ENCODE measurements at regions not wholly inside any gene's neighbourhood (a gene's known extent, or its start where the extent isn't known, plus 50 kb on each side); places are given as distances from the start of the nearest gene placed in this dataset.

GRCh38 chr19:28449803-28450202 is 763.1 kb downstream of the UQCRFS1 start:
- CTCF ChIA-PET, result no interaction called here

DNA sequence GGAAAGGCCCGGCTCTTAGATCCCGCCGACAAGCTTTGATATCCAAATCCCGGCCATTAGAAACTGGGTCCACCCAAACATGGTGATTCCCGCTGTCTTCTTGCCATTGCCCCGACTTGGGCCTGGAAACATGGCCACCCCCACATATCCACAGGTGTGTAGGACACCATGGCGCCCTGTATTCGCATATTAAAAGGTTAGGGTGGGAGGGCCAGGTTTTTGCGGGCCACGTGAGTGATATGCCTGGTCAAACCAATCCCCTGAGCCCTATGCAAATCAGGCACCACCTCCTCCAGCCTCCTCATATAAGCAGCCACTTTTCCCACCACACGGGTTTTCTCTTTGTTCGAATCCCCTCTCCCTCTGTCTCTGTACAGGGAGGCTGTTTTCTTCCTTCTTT is 766.4 kb downstream of the UQCRFS1 start:
- no TSS peak for BruUV-seq (replicated peaks)
- no peak overlapping the region for H3K27ac ChIP-seq (ENCODE audit: low read depth, low read length, poor library complexity, severe bottlenecking)
- CTCF ChIA-PET, result no interaction called here
- DNase-seq (ENCODE audit: low spot score), result no peak
- TF ChIP-seq EZH2 (IDR thresholded peaks at IDR 0.05; ENCODE audit: borderline replicate concordance, low read depth, low read length, poor library complexity, severe bottlenecking), result no peak
- TF ChIP-seq, protein P1, sequence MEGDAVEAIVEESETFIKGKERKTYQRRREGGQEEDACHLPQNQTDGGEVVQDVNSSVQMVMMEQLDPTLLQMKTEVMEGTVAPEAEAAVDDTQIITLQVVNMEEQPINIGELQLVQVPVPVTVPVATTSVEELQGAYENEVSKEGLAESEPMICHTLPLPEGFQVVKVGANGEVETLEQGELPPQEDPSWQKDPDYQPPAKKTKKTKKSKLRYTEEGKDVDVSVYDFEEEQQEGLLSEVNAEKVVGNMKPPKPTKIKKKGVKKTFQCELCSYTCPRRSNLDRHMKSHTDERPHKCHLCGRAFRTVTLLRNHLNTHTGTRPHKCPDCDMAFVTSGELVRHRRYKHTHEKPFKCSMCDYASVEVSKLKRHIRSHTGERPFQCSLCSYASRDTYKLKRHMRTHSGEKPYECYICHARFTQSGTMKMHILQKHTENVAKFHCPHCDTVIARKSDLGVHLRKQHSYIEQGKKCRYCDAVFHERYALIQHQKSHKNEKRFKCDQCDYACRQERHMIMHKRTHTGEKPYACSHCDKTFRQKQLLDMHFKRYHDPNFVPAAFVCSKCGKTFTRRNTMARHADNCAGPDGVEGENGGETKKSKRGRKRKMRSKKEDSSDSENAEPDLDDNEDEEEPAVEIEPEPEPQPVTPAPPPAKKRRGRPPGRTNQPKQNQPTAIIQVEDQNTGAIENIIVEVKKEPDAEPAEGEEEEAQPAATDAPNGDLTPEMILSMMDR (conservative IDR thresholded peaks at IDR 0.05; ENCODE audit: low read depth, low read length), result no peak
- no peak overlapping the region for H3K4me3 ChIP-seq (ENCODE audit: low read depth, low read length, poor library complexity, severe bottlenecking)
- intact Hi-C loops (cut with micrococcal nuclease; ENCODE audit: unreplicated experiment), result no loop called here
- POLR2A ChIA-PET (ENCODE audit: low non-redundant PET), result no interaction called here
- no peaks in the 10 kb centered on the region for H3K4me1 ChIP-seq (ENCODE audit: insufficient read depth, low read length, poor library complexity, severe bottlenecking)
- H3K9me3 ChIP-seq (ENCODE audit: low read depth, low read length, poor library complexity, severe bottlenecking), result peaks cover 17% of the 10 kb centered on the region
- no peaks in the 10 kb centered on the region for H3K27me3 ChIP-seq (replicated peaks; ENCODE audit: insufficient read depth, low read depth, low read length, poor library complexity)
- H3K36me3 ChIP-seq (ENCODE audit: insufficient read depth, low read length, poor library complexity, severe bottlenecking), result no peaks in the 10 kb centered on the region

More at GRCh38 chr19:28449803-28450202, 763.1 kb downstream of the UQCRFS1 start:
- no peak for TF ChIP-seq EZH2 (IDR thresholded peaks at IDR 0.05; ENCODE audit: borderline replicate concordance, low read depth, low read length, poor library complexity, severe bottlenecking)
- TF ChIP-seq, protein P1 (conservative IDR thresholded peaks at IDR 0.05; ENCODE audit: low read depth, low read length), result no peak
- Histone ChIP-seq H3K4me3 (ENCODE audit: low read depth, low read length, poor library complexity, severe bottlenecking) (no peak overlapping the region), H3K27me3 (replicated peaks; ENCODE audit: insufficient read depth, low read depth, low read length, poor library complexity) (no peaks in the 10 kb centered on the region), H3K4me1 (ENCODE audit: insufficient read depth, low read length, poor library complexity, severe bottlenecking) (no peaks in the 10 kb centered on the region), H3K27ac (ENCODE audit: low read depth, low read length, poor library complexity, severe bottlenecking) (no peak overlapping the region), H3K9me3 (ENCODE audit: low read depth, low read length, poor library complexity, severe bottlenecking) (peaks cover 13% of the 10 kb centered on the region), H3K36me3 (ENCODE audit: insufficient read depth, low read length, poor library complexity, severe bottlenecking) (no peaks in the 10 kb centered on the region)
- intact Hi-C loops (cut with micrococcal nuclease; ENCODE audit: unreplicated experiment), result no loop called here
- no peak for DNase-seq (ENCODE audit: low spot score)
- BruUV-seq (replicated peaks), result no TSS peak
- POLR2A ChIA-PET (ENCODE audit: low non-redundant PET), result no interaction called here

DNA sequence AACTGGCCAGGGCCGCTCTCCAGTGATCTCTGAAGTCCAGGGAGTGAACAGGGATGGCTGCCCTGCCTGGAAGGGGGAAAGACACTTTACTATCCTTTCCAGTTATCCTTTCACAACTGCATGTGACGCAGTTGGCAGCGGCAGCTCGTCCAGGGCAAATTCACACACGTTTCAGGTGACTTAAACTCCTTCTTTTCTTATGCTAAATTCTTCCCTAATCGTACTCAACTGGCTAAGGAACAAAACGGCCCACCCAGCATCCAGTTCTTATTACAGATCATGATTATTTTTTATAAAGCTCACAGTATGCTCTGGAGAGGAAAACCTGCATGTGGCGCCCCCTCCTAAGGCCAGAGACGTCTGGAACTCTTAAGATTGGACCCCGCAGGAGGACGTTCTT is 767.1 kb downstream of the UQCRFS1 start:
- no peak for DNase-seq (ENCODE audit: low spot score)
- TF ChIP-seq, protein P1 (conservative IDR thresholded peaks at IDR 0.05; ENCODE audit: low read depth, low read length), result no peak
- no peak for TF ChIP-seq EZH2 (IDR thresholded peaks at IDR 0.05; ENCODE audit: borderline replicate concordance, low read depth, low read length, poor library complexity, severe bottlenecking)
- BruUV-seq (replicated peaks), result no TSS peak
- ChIA-PET CTCF (no interaction called here), POLR2A (ENCODE audit: low non-redundant PET) (no interaction called here)
- intact Hi-C loops (cut with micrococcal nuclease; ENCODE audit: unreplicated experiment), result no loop called here
- Histone ChIP-seq H3K36me3 (ENCODE audit: insufficient read depth, low read length, poor library complexity, severe bottlenecking) (no peaks in the 10 kb centered on the region), H3K9me3 (ENCODE audit: low read depth, low read length, poor library complexity, severe bottlenecking) (peaks cover 17% of the 10 kb centered on the region), H3K27ac (ENCODE audit: low read depth, low read length, poor library complexity, severe bottlenecking) (no peak overlapping the region), H3K4me1 (ENCODE audit: insufficient read depth, low read length, poor library complexity, severe bottlenecking) (no peaks in the 10 kb centered on the region), H3K27me3 (replicated peaks; ENCODE audit: insufficient read depth, low read depth, low read length, poor library complexity) (no peaks in the 10 kb centered on the region), H3K4me3 (ENCODE audit: low read depth, low read length, poor library complexity, severe bottlenecking) (no peak overlapping the region)
